H1 (cell line): ENCODE measurements at regions not wholly inside any gene's neighbourhood (a gene's known extent, or its start where the extent isn't known, plus 50 kb on each side); places are given as distances from the start of the nearest gene placed in this dataset.

Experiments
- CHD7 ChIP-seq: fragments of 300-600 bp; sonication (generic); IDR thresholded peaks from 2 replicates; pipeline ENCODE4 v1.7.1; 2012; ENCODE audit warnings: low read length, moderate library complexity, mild to moderate bottlenecking, inconsistent platforms; ENCODE audit not compliant: insufficient replicate concordance
- CREB1 ChIP-seq: IDR thresholded peaks from 2 replicates; pipeline ENCODE4 v1.6.1; 2012; ENCODE audit warnings: inconsistent platforms
- HDAC2 ChIP-seq, 2 experiments: fragments of 300-600 bp in 1 of 2; sonication (generic) in 1 of 2; IDR thresholded peaks; 2 replicates each; pipeline ENCODE4 v1.6.1; 2011 to 2012; ENCODE audit warnings: low read depth in 2 of 2, low read length in 2 of 2, mild to moderate bottlenecking in 2 of 2, moderate library complexity in 2 of 2, borderline replicate concordance in 1 of 2, inconsistent platforms in 1 of 2
- SAP30 ChIP-seq: fragments of 300-600 bp; sonication (generic); IDR thresholded peaks from 2 replicates; pipeline ENCODE4 v1.7.1; 2012; ENCODE audit warnings: low read length, moderate library complexity, mild to moderate bottlenecking, inconsistent platforms; ENCODE audit not compliant: insufficient read depth, insufficient replicate concordance
- SIN3A ChIP-seq, 2 experiments: IDR thresholded peaks in 1 of 2; conservative IDR thresholded peaks in 1 of 2; 2 replicates each; pipeline ENCODE4 v1.6.1; 2011 to 2012; ENCODE audit warnings: low read length in 2 of 2, improper control_type of control experiment in 1 of 2, low read depth in 1 of 2, mild to moderate bottlenecking in 1 of 2

GRCh38 chr2:82498777-82499443 lies 1960.2 kb downstream of the SUCLG1 start (continued):
- TF ChIP-seq HDAC2 (IDR thresholded peaks at IDR 0.05; ENCODE audit: borderline replicate concordance in 1 of 2, low read depth in 2 of 2, low read length in 2 of 2) (no peak), CHD7 (no peak), CREB1 (no peak), SAP30 (no peak), SIN3A (conservative IDR thresholded peaks at IDR 0.05 in 1 of 2, IDR thresholded peaks at IDR 0.05 in 1 of 2; ENCODE audit: low read depth in 1 of 2, low read length in 2 of 2) (no peak)
